ENCODE measurements at regions not wholly inside any gene's neighbourhood (a gene's known extent, or its start where the extent isn't known, plus 50 kb on each side); places are given as distances from the start of the nearest gene placed in this dataset.

GRCh38 chr7:10802011-10802410, 171.7 kb upstream of the PHF14 start:
- POLR2A ChIA-PET: no interaction called here
- CTCF ChIA-PET: interaction anchor here (1.4 kb wide), 1 partner anchor 9 kb away, joined by 3 read pairs; no protein-coding TSS in a partner anchor
- no peak for DNase-seq (ENCODE audit: extremely low spot score)
- TF ChIP-seq CTCF (IDR thresholded peaks at IDR 0.05; ENCODE audit: control extremely low read depth, extremely low read depth, low read depth, missing control alignments): no peak

- CTCF ChIA-PET: interaction anchor here (1.4 kb wide), 1 partner anchor 9 kb away, joined by 3 read pairs; no protein-coding TSS in a partner anchor
- DNase-seq (ENCODE audit: extremely low spot score): no peak
- POLR2A ChIA-PET: no interaction called here
These were observed 171.1 kb upstream of the PHF14 start for GRCh38 chr7:10802526-10802925.

GRCh38 chr7:10803720-10804119, 170.0 kb upstream of the PHF14 start:
- ChIA-PET POLR2A (no interaction called here), CTCF (no interaction called here)
- no peak for DNase-seq (ENCODE audit: extremely low spot score)
- TF ChIP-seq CTCF (IDR thresholded peaks at IDR 0.05; ENCODE audit: control extremely low read depth, extremely low read depth, low read depth, missing control alignments): no peak

More at GRCh38 chr7:10802526-10802925, 171.1 kb upstream of the PHF14 start:
- TF ChIP-seq CTCF (IDR thresholded peaks at IDR 0.05; ENCODE audit: control extremely low read depth, extremely low read depth, low read depth, missing control alignments): no peak

GRCh38 chr7:10804770-10805169, 168.9 kb upstream of the PHF14 start:
- POLR2A ChIA-PET: no interaction called here
- TF ChIP-seq CTCF (IDR thresholded peaks at IDR 0.05; ENCODE audit: control extremely low read depth, extremely low read depth, low read depth, missing control alignments): no peak
- CTCF ChIA-PET: no interaction called here
- no peak for DNase-seq (ENCODE audit: extremely low spot score)

GRCh38 chr7:10815546-10815945, 158.1 kb upstream of the PHF14 start:
- DNase-seq (ENCODE audit: extremely low spot score): no peak
- TF ChIP-seq CTCF (IDR thresholded peaks at IDR 0.05; ENCODE audit: control extremely low read depth, extremely low read depth, low read depth, missing control alignments): no peak
- POLR2A ChIA-PET: no interaction called here
- CTCF ChIA-PET: no interaction called here

GRCh38 chr7:10821156-10821555, 152.5 kb upstream of the PHF14 start:
- DNase-seq (ENCODE audit: extremely low spot score): no peak
- ChIA-PET CTCF (no interaction called here), POLR2A (no interaction called here)
- TF ChIP-seq CTCF (IDR thresholded peaks at IDR 0.05; ENCODE audit: control extremely low read depth, extremely low read depth, low read depth, missing control alignments): no peak

- TF ChIP-seq CTCF (IDR thresholded peaks at IDR 0.05; ENCODE audit: control extremely low read depth, extremely low read depth, low read depth, missing control alignments): no peak
- ChIA-PET CTCF (interaction anchor here (1.0 to 1.5 kb wide), 2 partner anchors 9 to 26 kb away, joined by 3 read pairs; no protein-coding TSS in a partner anchor), POLR2A (no interaction called here)
- DNase-seq (ENCODE audit: extremely low spot score): no peak
These were observed 149.5 kb upstream of the PHF14 start for GRCh38 chr7:10824154-10824553.
